DND-41 (cell line): ENCODE measurements at regions not wholly inside any gene's neighbourhood (a gene's known extent, or its start where the extent isn't known, plus 50 kb on each side); places are given as distances from the start of the nearest gene placed in this dataset.

Experiments
- ATAC-seq: fragments of 200-7000 bp; cut with Tn5 transposase; 3 replicates; pipeline ENCODE4 v1.9.1; 2021; ENCODE audit warnings: low read depth; ENCODE audit not compliant: insufficient read depth
- DNase-seq: peaks from one replicate; pipeline ENCODE4 v3.0.0-alpha.2; 2020
- H2AFZ ChIP-seq: 2 replicates; pipeline ENCODE4 v1.6.0; 2012; ENCODE audit warnings: low read depth, low read length
- H3K27ac ChIP-seq: 2 replicates; pipeline ENCODE4 v1.5.1; 2012; ENCODE audit warnings: low read length, inconsistent platforms
- H3K27me3 ChIP-seq: fragments of 200-600 bp; sonication (generic); 2 replicates; pipeline ENCODE4 v1.6.0; 2012; ENCODE audit warnings: low read length, mild to moderate bottlenecking, inconsistent platforms; ENCODE audit not compliant: insufficient read depth, poor library complexity
- H3K36me3 ChIP-seq: 2 replicates; pipeline ENCODE4 v1.5.1; 2012; ENCODE audit warnings: low read length, inconsistent platforms; ENCODE audit not compliant: insufficient read depth
- H3K4me1 ChIP-seq: 2 replicates; pipeline ENCODE4 v1.5.1; 2012; ENCODE audit warnings: mild to moderate bottlenecking, low read length; ENCODE audit not compliant: insufficient read depth
- H3K4me2 ChIP-seq: 2 replicates; pipeline ENCODE4 v1.6.0; 2012; ENCODE audit warnings: mild to moderate bottlenecking, moderate library complexity, low read length, inconsistent platforms; ENCODE audit not compliant: insufficient read depth
- H3K4me3 ChIP-seq, 2 experiments: fragments of 200-600 bp in 1 of 2; shearing (Covaris generic) in 1 of 2; 2 replicates each; pipeline ENCODE4 v1.5.1; 2012 to 2016; ENCODE audit warnings: inconsistent platforms in 2 of 2, low read length in 2 of 2, mild to moderate bottlenecking in 2 of 2, low read depth in 1 of 2, moderate library complexity in 1 of 2
- H3K79me2 ChIP-seq: 2 replicates; pipeline ENCODE4 v1.6.0; 2012; ENCODE audit warnings: low read length, inconsistent platforms; ENCODE audit not compliant: insufficient read depth
- H3K9ac ChIP-seq: 2 replicates; pipeline ENCODE4 v1.6.0; 2012; ENCODE audit warnings: low read depth, mild to moderate bottlenecking, inconsistent platforms, low read length, moderate library complexity
- H3K9me3 ChIP-seq: 2 replicates; pipeline ENCODE4 v1.5.1; 2012; ENCODE audit warnings: low read length, moderate library complexity, mild to moderate bottlenecking, inconsistent platforms; ENCODE audit not compliant: insufficient read depth, severe bottlenecking
- H4K20me1 ChIP-seq: 2 replicates; pipeline ENCODE4 v1.6.0; 2012; ENCODE audit warnings: low read length; ENCODE audit not compliant: insufficient read depth
- EZH2 ChIP-seq: IDR thresholded peaks from 3 replicates; pipeline ENCODE4 v1.6.1; 2012; ENCODE audit warnings: borderline replicate concordance, low read depth, mild to moderate bottlenecking, moderate library complexity, low read length, inconsistent platforms; ENCODE audit not compliant: severe bottlenecking
- TF ChIP-seq, protein P1 (sequence below): IDR thresholded peaks from 2 replicates; pipeline ENCODE4 v1.5.1; 2012; ENCODE audit warnings: borderline replicate concordance, low read length, moderate library complexity, mild to moderate bottlenecking; ENCODE audit not compliant: poor library complexity, severe bottlenecking; ENCODE audit errors: extremely low read depth

DNA sequence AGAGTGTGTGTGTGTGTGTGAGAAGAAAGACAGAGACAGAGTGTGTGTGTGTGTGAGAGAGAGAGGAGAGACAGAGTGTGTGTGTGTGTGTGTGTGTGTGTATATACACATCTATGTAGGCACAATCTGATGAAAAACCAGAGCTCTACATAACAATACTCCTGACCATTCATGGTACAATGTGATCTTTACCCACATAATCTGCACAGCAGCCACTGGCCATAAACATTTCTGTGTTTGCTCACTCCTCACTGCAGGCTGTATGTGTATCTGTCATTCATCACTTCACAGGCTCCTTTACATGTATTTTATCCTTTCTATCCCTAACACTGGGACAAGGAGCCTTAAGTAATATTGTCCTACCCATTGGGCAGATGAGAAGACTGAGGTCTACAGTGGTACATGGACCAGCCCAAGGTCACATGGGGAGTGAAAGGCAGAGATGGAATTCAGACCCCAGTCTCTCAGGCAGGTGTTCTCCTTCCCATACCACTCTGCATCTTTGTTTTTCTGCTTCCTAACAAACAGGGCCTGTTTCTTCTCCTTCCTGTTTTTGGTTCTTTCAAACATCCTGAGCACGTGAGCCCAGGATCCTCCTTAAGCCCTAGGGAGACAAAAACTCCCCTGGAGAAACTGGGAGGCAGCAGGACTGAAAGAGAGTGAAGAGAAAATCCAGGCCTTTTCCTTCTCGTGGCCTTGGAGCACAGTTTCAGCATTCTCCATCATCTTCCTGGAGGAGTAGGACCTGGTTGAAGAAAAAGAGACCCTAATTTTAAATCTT, 201.7 kb upstream of the MSX2 start:
- Histone ChIP-seq H3K4me1 (no peaks in the 10 kb centered on the region), H2AFZ (no peak overlapping the region), H3K36me3 (no peaks in the 10 kb centered on the region), H3K27ac (no peak overlapping the region), H3K4me3 (no peak overlapping the region), H3K27me3 (no peaks in the 10 kb centered on the region), H3K79me2 (no peaks in the 10 kb centered on the region), H3K9ac (no peak overlapping the region), H3K9me3 (no peaks in the 10 kb centered on the region), H4K20me1 (no peaks in the 10 kb centered on the region), H3K4me2 (no peak overlapping the region)
- ATAC-seq: no peak
- no peak for DNase-seq
- no peak for TF ChIP-seq EZH2
- TF ChIP-seq, protein P1, sequence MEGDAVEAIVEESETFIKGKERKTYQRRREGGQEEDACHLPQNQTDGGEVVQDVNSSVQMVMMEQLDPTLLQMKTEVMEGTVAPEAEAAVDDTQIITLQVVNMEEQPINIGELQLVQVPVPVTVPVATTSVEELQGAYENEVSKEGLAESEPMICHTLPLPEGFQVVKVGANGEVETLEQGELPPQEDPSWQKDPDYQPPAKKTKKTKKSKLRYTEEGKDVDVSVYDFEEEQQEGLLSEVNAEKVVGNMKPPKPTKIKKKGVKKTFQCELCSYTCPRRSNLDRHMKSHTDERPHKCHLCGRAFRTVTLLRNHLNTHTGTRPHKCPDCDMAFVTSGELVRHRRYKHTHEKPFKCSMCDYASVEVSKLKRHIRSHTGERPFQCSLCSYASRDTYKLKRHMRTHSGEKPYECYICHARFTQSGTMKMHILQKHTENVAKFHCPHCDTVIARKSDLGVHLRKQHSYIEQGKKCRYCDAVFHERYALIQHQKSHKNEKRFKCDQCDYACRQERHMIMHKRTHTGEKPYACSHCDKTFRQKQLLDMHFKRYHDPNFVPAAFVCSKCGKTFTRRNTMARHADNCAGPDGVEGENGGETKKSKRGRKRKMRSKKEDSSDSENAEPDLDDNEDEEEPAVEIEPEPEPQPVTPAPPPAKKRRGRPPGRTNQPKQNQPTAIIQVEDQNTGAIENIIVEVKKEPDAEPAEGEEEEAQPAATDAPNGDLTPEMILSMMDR: no peak

DNA sequence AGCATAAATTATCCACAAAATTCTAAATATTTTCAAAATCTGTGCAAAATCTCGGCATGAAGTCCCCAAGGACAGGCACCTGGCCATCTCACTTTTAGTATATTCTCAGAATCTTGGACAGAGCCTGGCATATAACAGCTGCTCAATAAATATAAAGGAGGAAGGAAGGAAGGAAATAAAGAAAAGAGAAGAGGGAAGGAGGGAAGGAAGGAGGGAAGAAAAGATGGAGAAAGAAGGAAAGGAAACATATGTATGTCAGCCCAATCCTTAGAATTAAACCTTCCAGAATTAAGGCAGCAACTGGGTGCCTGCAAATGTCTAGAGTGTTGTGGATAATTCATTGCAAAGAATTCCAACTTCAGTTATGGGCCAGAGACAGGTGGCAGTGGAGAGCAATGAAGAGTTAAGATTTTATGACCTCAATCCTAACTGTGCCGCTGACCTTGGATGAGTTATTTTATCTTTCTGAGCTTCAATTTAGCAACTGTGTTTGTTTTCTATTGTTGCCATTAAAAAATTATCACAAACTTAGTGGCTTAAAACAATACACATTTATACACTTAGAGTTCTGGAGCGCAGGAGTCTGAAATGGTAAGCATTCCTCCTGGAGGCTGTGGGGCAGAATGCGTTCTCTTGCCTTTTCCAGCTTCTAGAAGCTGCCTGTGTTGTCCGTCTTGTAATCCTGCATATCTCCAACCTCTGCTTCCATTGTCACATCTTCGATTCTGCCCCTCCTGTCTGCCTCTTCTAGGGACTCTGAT, 200.9 kb upstream of the MSX2 start:
- DNase-seq: no peak
- TF ChIP-seq, protein P1: no peak
- no peak for TF ChIP-seq EZH2
- ATAC-seq: no peak
- Histone ChIP-seq H3K9ac (no peak overlapping the region), H3K27ac (no peak overlapping the region), H3K79me2 (no peaks in the 10 kb centered on the region), H3K9me3 (no peaks in the 10 kb centered on the region), H3K4me3 (no peak overlapping the region), H3K27me3 (no peaks in the 10 kb centered on the region), H2AFZ (no peak overlapping the region), H4K20me1 (no peaks in the 10 kb centered on the region), H3K4me2 (no peak overlapping the region), H3K4me1 (no peaks in the 10 kb centered on the region), H3K36me3 (no peaks in the 10 kb centered on the region)

DNA sequence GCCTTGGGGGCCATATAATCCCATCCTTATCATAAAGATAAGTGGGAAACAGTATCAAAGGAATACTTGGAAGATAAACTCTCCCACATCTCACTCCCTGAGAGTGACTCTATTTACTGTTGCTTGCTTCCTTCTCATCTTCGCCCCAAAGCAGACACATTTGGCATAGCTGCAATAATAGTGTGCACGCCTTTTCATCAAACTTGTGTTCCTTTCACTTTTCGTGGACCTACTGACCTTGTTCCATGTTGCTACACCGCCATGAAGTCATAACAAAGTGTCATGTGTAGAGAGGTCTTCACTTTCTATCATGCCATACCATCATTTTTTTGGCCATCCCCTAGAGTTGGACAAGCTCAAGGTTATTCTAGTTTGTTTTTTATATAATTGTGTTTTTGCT, 200.0 kb upstream of the MSX2 start:
- H3K4me1 ChIP-seq: no peaks in the 10 kb centered on the region
- no peak overlapping the region for H3K4me3 ChIP-seq
- ATAC-seq: no peak
- H4K20me1 ChIP-seq: no peaks in the 10 kb centered on the region
- H3K79me2 ChIP-seq: no peaks in the 10 kb centered on the region
- H3K27me3 ChIP-seq: no peaks in the 10 kb centered on the region
- no peak overlapping the region for H2AFZ ChIP-seq
- no peak overlapping the region for H3K4me2 ChIP-seq
- H3K9me3 ChIP-seq: no peaks in the 10 kb centered on the region
- H3K27ac ChIP-seq: no peak overlapping the region
- H3K9ac ChIP-seq: no peak overlapping the region
- H3K36me3 ChIP-seq: no peaks in the 10 kb centered on the region
- DNase-seq: no peak
- TF ChIP-seq, protein P1: no peak
- no peak for TF ChIP-seq EZH2
